Fibroblast of lung (primary cell): ENCODE measurements at regions not wholly inside any gene's neighbourhood (a gene's known extent, or its start where the extent isn't known, plus 50 kb on each side); places are given as distances from the start of the nearest gene placed in this dataset.

Experiments
- DNase-seq, 2 donors: peaks; one replicate each; pipeline versions ENCODE4 v3.0.0 to v3.0.0-alpha.2; 2010; ENCODE audit warnings: low read depth in 2 of 2
- H2AFZ ChIP-seq: 2 replicates; pipeline ENCODE4 v1.5.1; 2012; ENCODE audit warnings: low read length, control low read depth, inconsistent platforms
- H3K27ac ChIP-seq: 2 replicates; pipeline ENCODE4 v1.5.1; 2011; ENCODE audit warnings: low read length, control low read depth; ENCODE audit not compliant: insufficient read depth
- H3K27me3 ChIP-seq: 2 replicates; pipeline ENCODE4 v1.5.1; 2011; ENCODE audit warnings: mild to moderate bottlenecking, low read length; ENCODE audit not compliant: control insufficient read depth, insufficient read depth
- H3K36me3 ChIP-seq: 2 replicates; pipeline ENCODE4 v1.5.1; 2011; ENCODE audit warnings: low read length; ENCODE audit not compliant: control insufficient read depth, insufficient read depth
- H3K4me1 ChIP-seq: 2 replicates; pipeline ENCODE4 v1.5.1; 2011; ENCODE audit warnings: low read length; ENCODE audit not compliant: control insufficient read depth, insufficient read depth; ENCODE audit errors: extremely low read depth
- H3K4me2 ChIP-seq: 2 replicates; pipeline ENCODE4 v1.5.1; 2011; ENCODE audit warnings: low read length, control low read depth; ENCODE audit not compliant: insufficient read depth; ENCODE audit errors: extremely low read depth
- H3K4me3 ChIP-seq, 4 experiments: fragments of 200-600 bp in 1 of 4; sonication (generic) in 1 of 4; replicated peaks in 1 of 4; 2 replicates each; pipeline ENCODE4 v1.5.1; 2011 to 2016; ENCODE audit warnings: low read length in 4 of 4, low read depth in 3 of 4, mild to moderate bottlenecking in 3 of 4, control low read depth in 2 of 4, inconsistent platforms in 1 of 4, mixed read lengths in 1 of 4; ENCODE audit not compliant: insufficient read depth in 1 of 4; ENCODE audit errors: control extremely low read depth in 1 of 4
- H3K79me2 ChIP-seq: 2 replicates; pipeline ENCODE4 v1.5.1; 2012; ENCODE audit warnings: mild to moderate bottlenecking, low read length, inconsistent platforms; ENCODE audit not compliant: control insufficient read depth, insufficient read depth
- H3K9ac ChIP-seq: 2 replicates; pipeline ENCODE4 v1.5.1; 2011; ENCODE audit warnings: mild to moderate bottlenecking, low read length, control low read depth; ENCODE audit not compliant: insufficient read depth
- H3K9me3 ChIP-seq: 2 replicates; pipeline ENCODE4 v1.5.1; 2012; ENCODE audit warnings: low read depth, low read length; ENCODE audit not compliant: control insufficient read depth, insufficient read depth
- H4K20me1 ChIP-seq: 2 replicates; pipeline ENCODE4 v1.5.1; 2011; ENCODE audit warnings: low read length; ENCODE audit not compliant: control insufficient read depth, insufficient read depth; ENCODE audit errors: extremely low read depth
- EZH2 ChIP-seq: IDR thresholded peaks from 2 replicates; pipeline ENCODE4 v1.5.1; 2012; ENCODE audit warnings: low read length, control low read depth, mild to moderate bottlenecking; ENCODE audit errors: missing control alignments
- TF ChIP-seq, protein P1 (sequence below), 2 donors: IDR thresholded peaks in 1 of 2; conservative IDR thresholded peaks in 1 of 2; 1 replicate in 1 of 2; 2 replicates in 1 of 2; pipeline ENCODE4 v1.5.1; 2011 to 2012; ENCODE audit warnings: low read length in 2 of 2, control low read depth in 1 of 2, inconsistent platforms in 1 of 2, low read depth in 1 of 2, mild to moderate bottlenecking in 1 of 2

DNA sequence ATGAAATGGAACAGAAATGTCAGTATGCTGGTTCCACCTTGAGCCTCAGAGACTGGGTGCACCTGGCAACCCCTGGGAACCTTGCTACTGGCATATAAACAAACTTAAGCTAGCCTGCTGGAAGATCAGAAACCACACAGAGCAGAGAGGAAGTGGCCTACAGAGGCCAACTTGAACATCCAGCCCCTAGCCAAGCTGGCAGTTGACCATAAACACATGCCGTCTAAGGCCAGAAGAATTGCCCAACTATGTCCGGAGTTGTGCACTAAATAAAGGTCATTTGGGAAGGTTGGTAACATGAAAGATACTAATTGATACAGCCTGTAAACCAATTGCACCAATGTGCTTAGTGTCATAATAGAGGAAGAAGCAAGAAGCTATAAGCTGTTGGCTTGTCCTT lies 266.6 kb upstream of the BTBD3 start:
- no peaks in the 10 kb centered on the region for H3K36me3 ChIP-seq
- DNase-seq: no peak
- H3K9ac ChIP-seq: no peak overlapping the region

DNA sequence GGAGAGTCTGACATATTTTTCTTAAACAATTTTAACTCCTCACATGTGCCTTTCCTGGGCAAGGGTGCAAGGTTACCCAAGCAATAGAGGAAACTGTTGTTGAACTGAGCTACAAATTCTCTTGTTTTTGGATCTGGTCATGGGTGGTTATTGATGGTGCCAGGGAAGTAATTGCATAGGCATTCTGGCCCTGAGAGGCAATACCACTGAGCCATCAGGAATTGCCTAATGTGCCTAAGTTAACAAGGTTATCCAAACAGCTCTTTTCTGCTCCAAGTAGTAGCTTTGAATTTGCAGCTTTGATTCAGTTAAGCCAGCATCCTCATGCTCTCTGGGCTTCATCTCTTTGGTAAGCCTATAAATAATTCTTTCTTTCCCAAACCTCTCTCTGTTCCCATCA lies 266.0 kb upstream of the BTBD3 start:
- TF ChIP-seq EZH2: no peak
- TF ChIP-seq, protein P1, sequence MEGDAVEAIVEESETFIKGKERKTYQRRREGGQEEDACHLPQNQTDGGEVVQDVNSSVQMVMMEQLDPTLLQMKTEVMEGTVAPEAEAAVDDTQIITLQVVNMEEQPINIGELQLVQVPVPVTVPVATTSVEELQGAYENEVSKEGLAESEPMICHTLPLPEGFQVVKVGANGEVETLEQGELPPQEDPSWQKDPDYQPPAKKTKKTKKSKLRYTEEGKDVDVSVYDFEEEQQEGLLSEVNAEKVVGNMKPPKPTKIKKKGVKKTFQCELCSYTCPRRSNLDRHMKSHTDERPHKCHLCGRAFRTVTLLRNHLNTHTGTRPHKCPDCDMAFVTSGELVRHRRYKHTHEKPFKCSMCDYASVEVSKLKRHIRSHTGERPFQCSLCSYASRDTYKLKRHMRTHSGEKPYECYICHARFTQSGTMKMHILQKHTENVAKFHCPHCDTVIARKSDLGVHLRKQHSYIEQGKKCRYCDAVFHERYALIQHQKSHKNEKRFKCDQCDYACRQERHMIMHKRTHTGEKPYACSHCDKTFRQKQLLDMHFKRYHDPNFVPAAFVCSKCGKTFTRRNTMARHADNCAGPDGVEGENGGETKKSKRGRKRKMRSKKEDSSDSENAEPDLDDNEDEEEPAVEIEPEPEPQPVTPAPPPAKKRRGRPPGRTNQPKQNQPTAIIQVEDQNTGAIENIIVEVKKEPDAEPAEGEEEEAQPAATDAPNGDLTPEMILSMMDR (conservative IDR thresholded peaks at IDR 0.05 in 1 of 2, IDR thresholded peaks at IDR 0.05 in 1 of 2; ENCODE audit: low read depth in 1 of 2, low read length in 2 of 2): no peak
- H3K4me2 ChIP-seq: no peak overlapping the region
- H3K27ac ChIP-seq: no peak overlapping the region
- H3K79me2 ChIP-seq: no peaks in the 10 kb centered on the region
- no peak overlapping the region for H3K9ac ChIP-seq
- no peaks in the 10 kb centered on the region for H3K27me3 ChIP-seq
- no peak overlapping the region for H2AFZ ChIP-seq
- no peaks in the 10 kb centered on the region for H3K4me1 ChIP-seq
- no peak overlapping the region for H3K4me3 ChIP-seq
- H3K9me3 ChIP-seq: no peaks in the 10 kb centered on the region
- H3K36me3 ChIP-seq: no peaks in the 10 kb centered on the region
- no peak for DNase-seq
- no peaks in the 10 kb centered on the region for H4K20me1 ChIP-seq

More for the DNA sequence above, 266.6 kb upstream of the BTBD3 start:
- Histone ChIP-seq H3K4me2 (no peak overlapping the region), H3K4me3 (no peak overlapping the region), H2AFZ (no peak overlapping the region), H3K9me3 (no peaks in the 10 kb centered on the region), H3K27ac (no peak overlapping the region), H3K27me3 (no peaks in the 10 kb centered on the region), H3K4me1 (no peaks in the 10 kb centered on the region), H4K20me1 (no peaks in the 10 kb centered on the region), H3K79me2 (no peaks in the 10 kb centered on the region)
- no peak for TF ChIP-seq EZH2
- TF ChIP-seq, protein P1 (conservative IDR thresholded peaks at IDR 0.05 in 1 of 2, IDR thresholded peaks at IDR 0.05 in 1 of 2; ENCODE audit: low read depth in 1 of 2, low read length in 2 of 2): no peak

DNA sequence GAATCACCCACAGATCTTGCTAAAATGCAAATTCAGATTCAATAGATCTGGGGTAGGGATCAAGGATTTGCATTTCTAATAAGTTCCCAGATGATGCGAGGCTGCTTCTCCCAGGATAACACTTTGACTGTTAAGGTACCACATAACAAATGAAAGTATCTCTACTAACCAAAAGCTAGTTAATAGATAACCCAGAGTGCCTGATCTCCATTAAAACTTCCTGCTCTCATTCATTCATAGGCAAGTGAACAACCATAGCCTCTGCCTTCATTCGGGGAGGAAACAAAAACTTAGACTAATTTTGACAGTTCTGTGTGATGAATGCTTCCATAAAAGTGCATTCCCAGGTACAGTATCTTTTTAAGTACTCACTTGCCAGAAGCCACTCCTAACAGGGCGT lies 265.6 kb upstream of the BTBD3 start:
- H3K4me2 ChIP-seq: no peak overlapping the region
- no peak overlapping the region for H3K9ac ChIP-seq
- H3K79me2 ChIP-seq: no peaks in the 10 kb centered on the region
- H4K20me1 ChIP-seq: no peaks in the 10 kb centered on the region
- H2AFZ ChIP-seq: no peak overlapping the region
- no peaks in the 10 kb centered on the region for H3K4me1 ChIP-seq
- no peak overlapping the region for H3K27ac ChIP-seq
- no peaks in the 10 kb centered on the region for H3K27me3 ChIP-seq
- no peak overlapping the region for H3K4me3 ChIP-seq
- no peak for TF ChIP-seq EZH2
- TF ChIP-seq, protein P1 (conservative IDR thresholded peaks at IDR 0.05 in 1 of 2, IDR thresholded peaks at IDR 0.05 in 1 of 2; ENCODE audit: low read depth in 1 of 2, low read length in 2 of 2): no peak
- no peaks in the 10 kb centered on the region for H3K36me3 ChIP-seq
- no peak for DNase-seq
- H3K9me3 ChIP-seq: no peaks in the 10 kb centered on the region
